K562 (cell line): ENCODE measurements at regions not wholly inside any gene's neighbourhood (a gene's known extent, or its start where the extent isn't known, plus 50 kb on each side); places are given as distances from the start of the nearest gene placed in this dataset.

Experiments used
- ATAC-seq: fragments of 200-7000 bp; cut with Tn5 transposase; 3 replicates; pipeline ENCODE4 v1.9.1; 2020; ENCODE audit warnings: moderate library complexity
- BruUV-seq: library from RNA; stranded (reverse); fragments of 400-500 nt; replicated peaks from 2 replicates; lab custom pipeline; 2021; lab: Mats Ljungman, UMichigan
- CTCF ChIA-PET: fragments of 300-600 bp; formaldehyde crosslinking; extraction: SDS; loops from one replicate; lab custom pipeline; 2021; ENCODE audit warnings: low intra/inter-chr PET ratio; lab: Yijun Ruan, JAX
- POLR2A ChIA-PET: fragments of 300-600, 350-650 bp; sonication (Branson Sonifier 250); formaldehyde crosslinking; extraction: SDS; loops from one replicate; lab custom pipeline; 2021; ENCODE audit warnings: antibody characterized with exemption, inconsistent platforms; lab: Yijun Ruan, JAX
- DNase-seq, 4 experiments: peaks; one replicate each; pipeline versions ENCODE4 v3.0.0 to v3.0.0-alpha.2; 2011 to 2018; ENCODE audit warnings: low spot score in 3 of 4, mixed read lengths in 3 of 4; ENCODE audit errors: extremely low read depth in 1 of 4
- FAIRE-seq: peaks from 2 replicates; lab custom pipeline; 2011; peaks lifted over from hg19 to GRCh38; lab: Jason Lieb, UNC
- H2AFZ ChIP-seq: 2 replicates; pipeline ENCODE4 v1.6.0; 2011; ENCODE audit warnings: low read depth, low read length, control low read depth, inconsistent platforms
- H3K27ac ChIP-seq: fragments of 200-600 bp; 3 replicates; pipeline ENCODE4 v1.8.0; 2011; ENCODE audit warnings: low read depth, mild to moderate bottlenecking, control low read depth, inconsistent platforms, low read length, moderate library complexity, mixed read lengths; ENCODE audit errors: extremely low read depth
- H3K27me3 ChIP-seq, 2 experiments: fragments of 300-600 bp in 1 of 2; 2 replicates in 1 of 2; 3 replicates in 1 of 2; pipeline versions ENCODE4 v1.6.0 to v1.8.0; 2011; ENCODE audit warnings: inconsistent platforms in 2 of 2, low read length in 2 of 2, mild to moderate bottlenecking in 1 of 2, mixed read lengths in 1 of 2, moderate library complexity in 1 of 2; ENCODE audit not compliant: control insufficient read depth in 2 of 2, insufficient read depth in 2 of 2
- H3K36me3 ChIP-seq: fragments of 300-600 bp; 3 replicates; pipeline ENCODE4 v1.8.0; 2011; ENCODE audit warnings: mild to moderate bottlenecking, low read length, inconsistent platforms; ENCODE audit not compliant: control insufficient read depth, insufficient read depth
- H3K4me1 ChIP-seq, 2 experiments: fragments of 200-600 bp in 1 of 2; replicated peaks in 1 of 2; 2 replicates in 1 of 2; 3 replicates in 1 of 2; pipeline versions ENCODE4 v1.5.1 to v1.8.0; 2011; ENCODE audit warnings: inconsistent platforms in 2 of 2, low read length in 2 of 2, mild to moderate bottlenecking in 1 of 2, mixed read lengths in 1 of 2, moderate library complexity in 1 of 2; ENCODE audit not compliant: control insufficient read depth in 2 of 2, insufficient read depth in 2 of 2
- H3K4me2 ChIP-seq: 2 replicates; pipeline ENCODE4 v1.6.1; 2011; ENCODE audit warnings: low read length, control low read depth, inconsistent platforms, mixed read lengths; ENCODE audit not compliant: insufficient read depth
- H3K4me3 ChIP-seq: fragments of 200-600 bp; sonication (generic), shearing (Covaris generic); 2 replicates; pipeline ENCODE4 v1.5.1; 2016; ENCODE audit warnings: control low read depth, inconsistent platforms
- H3K79me2 ChIP-seq: fragments of 200-600 bp; 3 replicates; pipeline ENCODE4 v1.8.0; 2011; ENCODE audit warnings: low read length, inconsistent platforms; ENCODE audit not compliant: control insufficient read depth, insufficient read depth
- H3K9ac ChIP-seq, 2 experiments: 2 replicates each; pipeline versions ENCODE4 v1.6.0 to v1.6.1; 2011; ENCODE audit warnings: low read depth in 2 of 2, low read length in 2 of 2, control low read depth in 1 of 2, inconsistent platforms in 1 of 2, mild to moderate bottlenecking in 1 of 2, mixed read lengths in 1 of 2; ENCODE audit not compliant: insufficient read depth in 1 of 2
- H3K9me1 ChIP-seq: one replicate; pipeline ENCODE4 v1.6.0; 2011; ENCODE audit warnings: inconsistent platforms, mild to moderate bottlenecking, low read length, moderate library complexity; ENCODE audit not compliant: control insufficient read depth, insufficient read depth
- H3K9me3 ChIP-seq: replicated peaks from 2 replicates; pipeline ENCODE4 v1.5.1; 2011; ENCODE audit warnings: low read depth, low read length, inconsistent platforms; ENCODE audit not compliant: control insufficient read depth, insufficient read depth
- H4K20me1 ChIP-seq: replicated peaks from 2 replicates; pipeline ENCODE4 v1.6.1; 2011; ENCODE audit warnings: low read length, inconsistent platforms, mixed read lengths; ENCODE audit not compliant: control insufficient read depth, insufficient read depth
- WGBS: fragments of 100-300 bp; shearing (Covaris generic); methylation state at CpG from one replicate; pipeline ENCODE4 v1.1.6; 2016; ENCODE audit warnings: low coverage, mixed read lengths; ENCODE audit not compliant: insufficient coverage; ENCODE audit errors: missing lambda C conversion rate; 5-methylcytosine and 5-hydroxymethylcytosine counted together
- in situ Hi-C: fragments of 300-500 bp; cut with MboI; formaldehyde crosslinking; loops from 4 replicates; pipeline ENCODE4 v1.15.0; 2018; ENCODE audit warnings: inconsistent platforms, mixed read lengths
- intact Hi-C: fragments of 100-400 bp; cut with micrococcal nuclease; formaldehyde crosslinking; loops from 2 replicates; pipeline ENCODE4 v1.14.2; 2022
- TF ChIP-seq, protein P1 (sequence below): fragments of 250-450 bp; sonication (Bioruptor Pico); IDR thresholded peaks from 2 replicates; pipeline ENCODE4 v1.9.0; 2021; ENCODE audit warnings: mild to moderate bottlenecking, inconsistent platforms
- TF ChIP-seq, protein P2 (sequence below): fragments of 450-650 bp; IDR thresholded peaks from one replicate; pipeline ENCODE4 v1.6.1; 2018; ENCODE audit warnings: mild to moderate bottlenecking, moderate library complexity; ENCODE audit not compliant: partially characterized antibody
- TF ChIP-seq, protein P3 (sequence below): IDR thresholded peaks from 2 replicates; pipeline ENCODE4 v1.6.1; 2011; ENCODE audit not compliant: insufficient read length; ENCODE audit errors: extremely low read depth

DNA sequence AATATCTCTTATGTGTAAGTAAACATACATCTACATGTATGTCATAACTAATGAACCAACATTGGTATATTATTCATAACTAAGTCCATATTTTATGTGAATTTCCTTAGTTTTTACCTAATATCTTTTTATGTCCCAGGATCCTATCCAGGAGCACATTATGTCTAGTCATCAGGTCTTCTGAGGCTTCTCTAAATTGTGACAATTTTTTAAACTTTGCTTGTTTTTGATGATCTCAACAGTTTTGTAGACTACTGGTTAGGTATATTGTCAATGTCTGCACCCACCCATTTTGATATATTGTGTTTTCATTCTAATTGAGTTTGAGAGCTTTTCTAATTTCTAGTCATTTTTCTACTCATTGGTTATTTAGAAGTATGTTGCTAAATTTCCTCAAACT is 288.2 kb upstream of the DIO3 start (continued):
- TF ChIP-seq, protein P1, sequence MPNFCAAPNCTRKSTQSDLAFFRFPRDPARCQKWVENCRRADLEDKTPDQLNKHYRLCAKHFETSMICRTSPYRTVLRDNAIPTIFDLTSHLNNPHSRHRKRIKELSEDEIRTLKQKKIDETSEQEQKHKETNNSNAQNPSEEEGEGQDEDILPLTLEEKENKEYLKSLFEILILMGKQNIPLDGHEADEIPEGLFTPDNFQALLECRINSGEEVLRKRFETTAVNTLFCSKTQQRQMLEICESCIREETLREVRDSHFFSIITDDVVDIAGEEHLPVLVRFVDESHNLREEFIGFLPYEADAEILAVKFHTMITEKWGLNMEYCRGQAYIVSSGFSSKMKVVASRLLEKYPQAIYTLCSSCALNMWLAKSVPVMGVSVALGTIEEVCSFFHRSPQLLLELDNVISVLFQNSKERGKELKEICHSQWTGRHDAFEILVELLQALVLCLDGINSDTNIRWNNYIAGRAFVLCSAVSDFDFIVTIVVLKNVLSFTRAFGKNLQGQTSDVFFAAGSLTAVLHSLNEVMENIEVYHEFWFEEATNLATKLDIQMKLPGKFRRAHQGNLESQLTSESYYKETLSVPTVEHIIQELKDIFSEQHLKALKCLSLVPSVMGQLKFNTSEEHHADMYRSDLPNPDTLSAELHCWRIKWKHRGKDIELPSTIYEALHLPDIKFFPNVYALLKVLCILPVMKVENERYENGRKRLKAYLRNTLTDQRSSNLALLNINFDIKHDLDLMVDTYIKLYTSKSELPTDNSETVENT (CRISPR knock-in tag): no peak

DNA sequence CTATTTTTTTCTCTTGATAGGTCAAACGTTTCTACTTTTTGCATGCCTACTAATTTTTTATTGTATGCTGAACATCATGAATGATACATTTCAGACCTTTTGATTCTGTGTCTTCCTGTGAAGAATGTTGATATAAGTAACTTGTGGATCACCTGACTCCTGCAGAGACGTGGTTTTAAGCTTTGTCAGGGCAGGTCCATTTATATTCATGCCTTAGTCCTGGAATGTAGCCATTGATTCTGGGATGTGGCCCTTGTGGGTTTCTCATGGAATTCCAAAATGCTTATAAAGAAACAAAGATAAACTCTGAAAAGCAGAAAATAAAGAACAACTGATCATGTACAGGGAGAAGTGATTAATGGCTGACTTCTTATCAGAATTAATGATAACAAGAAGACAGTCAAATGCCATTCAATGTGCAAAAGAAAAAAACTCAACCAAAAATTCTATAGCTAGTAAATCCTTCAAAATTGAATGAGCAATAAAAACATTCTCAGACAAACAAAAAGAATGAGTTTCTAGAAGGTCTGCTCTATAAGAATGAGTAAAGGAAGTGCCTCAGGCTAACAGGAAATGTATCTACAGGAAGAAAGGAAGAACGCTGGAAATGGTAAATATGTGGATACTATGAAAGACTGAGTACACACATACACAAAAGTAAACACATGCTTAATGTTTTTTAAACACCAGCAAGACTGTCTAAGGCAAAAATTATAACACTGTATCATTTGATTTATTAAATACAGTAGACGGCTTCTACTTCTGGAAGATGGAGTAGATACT is 284.8 kb upstream of the DIO3 start:
- Histone ChIP-seq H3K4me1 (no peaks in the 10 kb centered on the region), H3K4me2 (no peak overlapping the region), H3K79me2 (no peaks in the 10 kb centered on the region), H4K20me1 (no peaks in the 10 kb centered on the region), H2AFZ (no peak overlapping the region), H3K36me3 (no peaks in the 10 kb centered on the region), H3K9me3 (no peaks in the 10 kb centered on the region), H3K4me3 (no peak overlapping the region), H3K9me1 (no peaks in the 10 kb centered on the region), H3K27ac (no peak overlapping the region), H3K27me3 (no peaks in the 10 kb centered on the region), H3K9ac (no peak overlapping the region)
- in situ Hi-C loops (no loop called here), intact Hi-C loops (no loop called here)
- ATAC-seq (no peak), FAIRE-seq (no peak), DNase-seq (no peak)
- no TSS peak for BruUV-seq
- POLR2A ChIA-PET: interaction anchor here (0.7 kb wide), 1 partner anchor 375 kb away, joined by 3 read pairs; no protein-coding TSS in a partner anchor
- CTCF ChIA-PET: no interaction called here
- 0% methylated on average over 4 of the region's 4 CpGs for WGBS
- TF ChIP-seq, protein P2, sequence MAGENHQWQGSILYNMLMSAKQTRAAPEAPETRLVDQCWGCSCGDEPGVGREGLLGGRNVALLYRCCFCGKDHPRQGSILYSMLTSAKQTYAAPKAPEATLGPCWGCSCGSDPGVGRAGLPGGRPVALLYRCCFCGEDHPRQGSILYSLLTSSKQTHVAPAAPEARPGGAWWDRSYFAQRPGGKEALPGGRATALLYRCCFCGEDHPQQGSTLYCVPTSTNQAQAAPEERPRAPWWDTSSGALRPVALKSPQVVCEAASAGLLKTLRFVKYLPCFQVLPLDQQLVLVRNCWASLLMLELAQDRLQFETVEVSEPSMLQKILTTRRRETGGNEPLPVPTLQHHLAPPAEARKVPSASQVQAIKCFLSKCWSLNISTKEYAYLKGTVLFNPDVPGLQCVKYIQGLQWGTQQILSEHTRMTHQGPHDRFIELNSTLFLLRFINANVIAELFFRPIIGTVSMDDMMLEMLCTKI: no peak
- TF ChIP-seq, protein P3, sequence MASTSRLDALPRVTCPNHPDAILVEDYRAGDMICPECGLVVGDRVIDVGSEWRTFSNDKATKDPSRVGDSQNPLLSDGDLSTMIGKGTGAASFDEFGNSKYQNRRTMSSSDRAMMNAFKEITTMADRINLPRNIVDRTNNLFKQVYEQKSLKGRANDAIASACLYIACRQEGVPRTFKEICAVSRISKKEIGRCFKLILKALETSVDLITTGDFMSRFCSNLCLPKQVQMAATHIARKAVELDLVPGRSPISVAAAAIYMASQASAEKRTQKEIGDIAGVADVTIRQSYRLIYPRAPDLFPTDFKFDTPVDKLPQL: no peak
